HepG2 (cell line): ENCODE measurements at regions not wholly inside any gene's neighbourhood (a gene's known extent, or its start where the extent isn't known, plus 50 kb on each side); places are given as distances from the start of the nearest gene placed in this dataset.

ENCODE experiments used
- ATAC-seq: fragments of 200-7000 bp; cut with Tn5 transposase; 3 replicates; pipeline ENCODE4 v1.9.1; 2020; ENCODE audit warnings: mild to moderate bottlenecking, moderate library complexity
- BruUV-seq: library from RNA; stranded (reverse); fragments of 400-500 nt; replicated peaks from 2 replicates; lab custom pipeline; 2021; lab: Mats Ljungman, UMichigan
- CTCF ChIA-PET: fragments of 300-600 bp; formaldehyde crosslinking; extraction: SDS; loops from one replicate; lab custom pipeline; 2021; ENCODE audit warnings: low total read pairs, inconsistent platforms, low intra/inter-chr PET ratio; lab: Yijun Ruan, JAX
- POLR2A ChIA-PET: fragments of 350-600 bp; sonication (Branson Sonifier 250); formaldehyde crosslinking; loops from one replicate; lab custom pipeline; 2020; ENCODE audit warnings: antibody characterized with exemption, inconsistent platforms; lab: Yijun Ruan, JAX
- DNase-seq: peaks from one replicate; pipeline ENCODE4 v3.0.0-alpha.2; 2015; ENCODE audit warnings: low spot score
- FAIRE-seq: peaks from 3 replicates; lab custom pipeline; 2011; peaks lifted over from hg19 to GRCh38; lab: Jason Lieb, UNC
- H2AFZ ChIP-seq: one replicate; pipeline ENCODE4 v1.6.1; 2011; ENCODE audit warnings: low read length, inconsistent platforms
- H3K27ac ChIP-seq: fragments of 300-600 bp; 3 replicates; pipeline ENCODE4 v1.8.0; 2011; ENCODE audit warnings: mixed run types, mild to moderate bottlenecking, mixed read lengths, low read length, inconsistent platforms; ENCODE audit not compliant: insufficient read depth; ENCODE audit errors: extremely low read length
- H3K27me3 ChIP-seq, 2 experiments: fragments of 200-600 bp in 1 of 2; 2 replicates in 1 of 2; 3 replicates in 1 of 2; pipeline versions ENCODE4 v1.6.0 to v1.8.0; 2011; ENCODE audit warnings: low read length in 2 of 2, mild to moderate bottlenecking in 2 of 2, moderate library complexity in 2 of 2, inconsistent platforms in 1 of 2; ENCODE audit not compliant: insufficient read depth in 2 of 2, control insufficient read depth in 1 of 2
- H3K36me3 ChIP-seq, 2 experiments: fragments of 200-600 bp in 1 of 2; replicated peaks in 1 of 2; 2 replicates in 1 of 2; 3 replicates in 1 of 2; pipeline versions ENCODE4 v1.5.1 to v1.8.0; 2011; ENCODE audit warnings: low read length in 2 of 2, inconsistent platforms in 1 of 2; ENCODE audit not compliant: insufficient read depth in 2 of 2, control insufficient read depth in 1 of 2
- H3K4me1 ChIP-seq: 2 replicates; pipeline ENCODE4 v1.5.1; 2012; ENCODE audit warnings: low read length, inconsistent platforms; ENCODE audit not compliant: insufficient read depth
- H3K4me2 ChIP-seq: 2 replicates; pipeline ENCODE4 v1.6.0; 2011; ENCODE audit warnings: low read depth, low read length, inconsistent platforms
- H3K4me3 ChIP-seq, 3 experiments: fragments of 200-600 bp in 1 of 3; sonication (generic), shearing (Covaris generic) in 1 of 3; replicated peaks in 1 of 3; 2 replicates each; pipeline ENCODE4 v1.5.1; 2011 to 2016; ENCODE audit warnings: low read length in 3 of 3, inconsistent platforms in 2 of 3, low read depth in 2 of 3, mild to moderate bottlenecking in 2 of 3, control low read depth in 1 of 3, mixed read lengths in 1 of 3; ENCODE audit not compliant: insufficient read depth in 1 of 3
- H3K79me2 ChIP-seq: one replicate; pipeline ENCODE4 v1.6.1; 2011; ENCODE audit warnings: low read length, inconsistent platforms; ENCODE audit not compliant: insufficient read depth
- H3K9ac ChIP-seq: 2 replicates; pipeline ENCODE4 v1.6.0; 2011; ENCODE audit warnings: mild to moderate bottlenecking, low read depth, low read length, inconsistent platforms; ENCODE audit not compliant: insufficient read depth
- H3K9me3 ChIP-seq: 2 replicates; pipeline ENCODE4 v1.5.1; 2012; ENCODE audit warnings: mild to moderate bottlenecking, low read length
- H4K20me1 ChIP-seq: 2 replicates; pipeline ENCODE4 v1.6.0; 2011; ENCODE audit warnings: inconsistent platforms, mild to moderate bottlenecking, low read length, moderate library complexity; ENCODE audit not compliant: insufficient read depth
- CHD4 ChIP-seq: fragments of 200-600 bp; sonication (generic); IDR thresholded peaks from 2 replicates; pipeline ENCODE4 v1.7.0; 2017; ENCODE audit warnings: mild to moderate bottlenecking, low read length, borderline replicate concordance
- EHMT2 ChIP-seq: fragments of 200-600 bp; sonication (generic); IDR thresholded peaks from 2 replicates; pipeline ENCODE4 v1.7.0; 2017; ENCODE audit warnings: antibody characterized with exemption, low read depth, low read length, borderline replicate concordance
- FOXA1 ChIP-seq, 2 experiments: fragments of 450-650 bp in 1 of 2; sonication (generic) in 1 of 2; formaldehyde crosslinking in 1 of 2; IDR thresholded peaks; 2 replicates each; pipeline versions ENCODE4 v1.4.0 to v1.6.1; 2016 to 2020; ENCODE audit warnings: missing genetic modification reagents in 1 of 2
- FOXK2 ChIP-seq: fragments of 450-650 bp; IDR thresholded peaks from 2 replicates; pipeline ENCODE4 v1.6.1; 2016
- FOXP1 ChIP-seq, 2 experiments: fragments of 450-650 bp in 1 of 2; IDR thresholded peaks; 2 replicates each; pipeline ENCODE4 v1.6.1; 2017 to 2018; ENCODE audit warnings: antibody characterized with exemption in 1 of 2
- HNRNPUL1 ChIP-seq: fragments of 200-400 bp; formaldehyde crosslinking; IDR thresholded peaks from 2 replicates; pipeline ENCODE4 v1.6.1; 2017; ENCODE audit warnings: low read depth, mild to moderate bottlenecking, low read length, moderate library complexity
- MIER2 ChIP-seq: IDR thresholded peaks from 2 replicates; pipeline ENCODE4 v1.6.1; 2016; ENCODE audit warnings: missing biosample characterization, missing genetic modification reagents
- RBM39 ChIP-seq: fragments of 200-400 bp; formaldehyde crosslinking; IDR thresholded peaks from one replicate; pipeline ENCODE4 v1.6.1; 2018; ENCODE audit warnings: antibody characterized with exemption, mild to moderate bottlenecking, low read depth, low read length; ENCODE audit not compliant: poor library complexity, severe bottlenecking
- REST ChIP-seq, 2 experiments: IDR thresholded peaks; 2 replicates each; pipeline ENCODE4 v1.6.1; 2011 to 2012; ENCODE audit warnings: low read length in 2 of 2, borderline replicate concordance in 1 of 2, low read depth in 1 of 2, mild to moderate bottlenecking in 1 of 2, moderate library complexity in 1 of 2
- SMAD9 ChIP-seq: sonication (generic); formaldehyde crosslinking; IDR thresholded peaks from 2 replicates; pipeline ENCODE4 v1.5.1; 2020; ENCODE audit warnings: mild to moderate bottlenecking, missing genetic modification reagents
- TBX3 ChIP-seq: fragments of 450-650 bp; IDR thresholded peaks from 2 replicates; pipeline ENCODE4 v1.6.1; 2017; ENCODE audit warnings: antibody characterized with exemption, mild to moderate bottlenecking, inconsistent platforms, borderline replicate concordance
- ZNF282 ChIP-seq: fragments of 450-650 bp; IDR thresholded peaks from 2 replicates; pipeline ENCODE4 v1.6.1; 2018; ENCODE audit not compliant: partially characterized antibody
- ZNF646 ChIP-seq: sonication (generic); formaldehyde crosslinking; IDR thresholded peaks from 2 replicates; pipeline ENCODE4 v1.9.0; 2021; ENCODE audit warnings: mild to moderate bottlenecking, missing genetic modification reagents
- WGBS: methylation state at CpG from one replicate; pipeline ENCODE4 v1.1.6; 2017; ENCODE audit warnings: low lambda C conversion rate; 5-methylcytosine and 5-hydroxymethylcytosine counted together
- in situ Hi-C: cut with HindIII; loops from 2 replicates; pipeline ENCODE4 v1.10.0; 2017; ENCODE audit warnings: low pct_unique_long_range_greater_than_20kb; ENCODE audit not compliant: extremely low pct_ligation_motif_present
- intact Hi-C: fragments of 100-400 bp; cut with micrococcal nuclease; formaldehyde crosslinking; loops from one replicate; pipeline ENCODE4 v1.10.0; 2022; ENCODE audit not compliant: unreplicated experiment

- ChIA-PET CTCF (no interaction called here), POLR2A (no interaction called here)
- intact Hi-C loops = no loop called here
- Histone ChIP-seq H3K79me2 (no peaks in the 10 kb centered on the region), H2AFZ (no peak overlapping the region), H3K27ac (no peak overlapping the region), H3K4me1 (no peaks in the 10 kb centered on the region), H3K9me3 (peaks cover 12% of the 10 kb centered on the region), H3K9ac (no peak overlapping the region), H3K27me3 (peaks cover 0 to 27% of the 10 kb centered on the region in 2 experiments; a peak in 3 of 5 replicates), H3K36me3 (no peaks in the 10 kb centered on the region), H3K4me3 (no peak overlapping the region), H3K4me2 (no peak overlapping the region), H4K20me1 (no peaks in the 10 kb centered on the region)
- no TSS peak for BruUV-seq
- in situ Hi-C loops = no loop called here
- WGBS = 33% methylated on average over 7 of the region's 7 CpGs
- FAIRE-seq (no peak), ATAC-seq (peak; percentile 84), DNase-seq (peak; percentile 32)
- TF ChIP-seq RBM39 (no peak), FOXP1 (IDR thresholded peaks at IDR 0.05) (peak; percentile 41; the same call in 1 of the 2 replicates), FOXP1 (CRISPR knock-in tag; IDR thresholded peaks at IDR 0.05) (no peak), EHMT2 (peak; percentile 30; the same call in 1 of the 2 replicates), FOXK2 (0 out of 2 replicates have a peak, but pooled peaks have one; percentile 19), REST (IDR thresholded peaks at IDR 0.05; ENCODE audit: borderline replicate concordance in 1 of 2, low read depth in 1 of 2, low read length in 2 of 2) (peak; percentile 79 to 93), ZNF282 (peak; percentile 55), HNRNPUL1 (no peak), SMAD9 (no peak), MIER2 (CRISPR knock-in tag) (peak; percentile 94), TBX3 (0 out of 2 replicates have a peak, but pooled peaks have one; percentile 23), ZNF646 (CRISPR knock-in tag) (peak; percentile 99), CHD4 (0 out of 2 replicates have a peak, but pooled peaks have one; percentile 1), FOXA1 (IDR thresholded peaks at IDR 0.05) (0 out of 2 replicates have a peak, but pooled peaks have one; percentile 36), FOXA1 (CRISPR knock-in tag; IDR thresholded peaks at IDR 0.05) (no peak)
These were observed 243.2 kb upstream of the HDAC4 start for GRCh38 chr2:239644011-239644410.
